Activated CD4-positive, alpha-beta T cell treated with anti-CD3 and anti-CD28 coated beads, Interleukin-2, amount 50 U/mL, for 4 hours (primary cell): ENCODE measurements at regions not wholly inside any gene's neighbourhood (a gene's known extent, or its start where the extent isn't known, plus 50 kb on each side); places are given as distances from the start of the nearest gene placed in this dataset.

Experiments
- DNase-seq, 2 experiments: peaks; one replicate each; pipeline ENCODE4 v3.0.0-alpha.2; 2020

- DNase-seq = no peak
These were observed 174.2 kb upstream of the IER5L start for GRCh38 chr9:129352146-129352865.

- no peak for DNase-seq
These were observed 173.6 kb upstream of the IER5L start for GRCh38 chr9:129351642-129352145.

- no peak for DNase-seq
These were observed 173.1 kb upstream of the IER5L start for GRCh38 chr9:129351058-129351641.

GRCh38 chr9:129350143-129350935, 172.3 kb upstream of the IER5L start:
- DNase-seq = no peak

DNA sequence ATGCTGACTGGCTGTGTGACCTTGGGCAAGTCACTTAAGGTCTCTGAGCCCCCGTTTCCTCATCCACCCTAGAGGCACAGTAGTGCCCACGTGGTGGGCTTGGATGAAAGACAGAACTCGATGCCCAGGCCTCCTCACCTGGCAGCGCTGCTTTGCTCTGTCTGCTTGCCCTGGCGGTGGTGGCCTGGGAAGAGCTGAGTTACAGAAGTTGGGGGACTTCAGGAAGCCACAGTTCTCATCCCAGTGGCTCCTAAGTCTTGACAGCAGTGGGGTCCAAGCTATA, 171.5 kb upstream of the IER5L start:
- DNase-seq = no peak

GRCh38 chr9:129348890-129349664, 171.0 kb upstream of the IER5L start:
- no peak for DNase-seq

GRCh38 chr9:129347316-129348120, 169.5 kb upstream of the IER5L start:
- DNase-seq = no peak

GRCh38 chr9:129346046-129346445, 168.0 kb upstream of the IER5L start:
- no peak for DNase-seq

DNA sequence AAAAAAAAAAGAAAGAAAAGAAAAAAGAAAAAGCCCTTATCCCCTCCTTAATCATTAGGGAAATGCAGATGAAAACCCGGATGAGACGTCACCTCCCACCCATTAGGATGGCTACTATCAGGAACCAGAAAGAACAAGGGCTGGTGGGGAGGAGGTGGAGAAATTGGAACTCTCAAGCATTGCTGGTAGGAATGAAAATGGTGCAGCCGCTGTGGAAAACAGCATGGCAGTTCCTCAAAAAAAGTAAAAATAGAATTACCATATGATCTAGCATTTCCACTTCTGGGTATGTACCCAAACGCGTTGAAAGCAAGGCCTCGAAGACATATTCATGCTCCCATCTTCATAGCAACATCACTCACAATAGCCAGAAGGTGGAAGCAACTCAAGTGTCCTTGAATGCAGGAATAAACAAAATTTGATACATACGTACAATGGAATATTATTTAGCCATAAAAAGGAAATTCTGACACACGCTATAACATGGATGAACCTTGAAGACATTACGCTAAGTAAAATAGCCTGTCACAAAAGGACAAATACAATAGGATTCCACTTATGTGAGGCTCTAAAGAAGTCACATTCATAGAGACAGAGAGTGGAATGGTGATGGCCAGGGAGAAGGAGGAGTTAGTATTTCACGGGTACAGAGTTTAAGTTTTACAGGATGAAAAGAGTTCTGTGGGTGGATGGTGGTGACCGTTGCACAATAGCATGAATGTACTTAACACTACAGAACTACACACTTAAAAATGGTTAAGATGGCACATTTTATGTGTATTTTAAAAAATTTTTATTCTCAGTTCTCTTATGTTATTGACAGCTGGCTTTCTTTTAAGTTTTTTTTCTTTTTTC, 166.8 kb upstream of the IER5L start:
- DNase-seq = no peak

DNA sequence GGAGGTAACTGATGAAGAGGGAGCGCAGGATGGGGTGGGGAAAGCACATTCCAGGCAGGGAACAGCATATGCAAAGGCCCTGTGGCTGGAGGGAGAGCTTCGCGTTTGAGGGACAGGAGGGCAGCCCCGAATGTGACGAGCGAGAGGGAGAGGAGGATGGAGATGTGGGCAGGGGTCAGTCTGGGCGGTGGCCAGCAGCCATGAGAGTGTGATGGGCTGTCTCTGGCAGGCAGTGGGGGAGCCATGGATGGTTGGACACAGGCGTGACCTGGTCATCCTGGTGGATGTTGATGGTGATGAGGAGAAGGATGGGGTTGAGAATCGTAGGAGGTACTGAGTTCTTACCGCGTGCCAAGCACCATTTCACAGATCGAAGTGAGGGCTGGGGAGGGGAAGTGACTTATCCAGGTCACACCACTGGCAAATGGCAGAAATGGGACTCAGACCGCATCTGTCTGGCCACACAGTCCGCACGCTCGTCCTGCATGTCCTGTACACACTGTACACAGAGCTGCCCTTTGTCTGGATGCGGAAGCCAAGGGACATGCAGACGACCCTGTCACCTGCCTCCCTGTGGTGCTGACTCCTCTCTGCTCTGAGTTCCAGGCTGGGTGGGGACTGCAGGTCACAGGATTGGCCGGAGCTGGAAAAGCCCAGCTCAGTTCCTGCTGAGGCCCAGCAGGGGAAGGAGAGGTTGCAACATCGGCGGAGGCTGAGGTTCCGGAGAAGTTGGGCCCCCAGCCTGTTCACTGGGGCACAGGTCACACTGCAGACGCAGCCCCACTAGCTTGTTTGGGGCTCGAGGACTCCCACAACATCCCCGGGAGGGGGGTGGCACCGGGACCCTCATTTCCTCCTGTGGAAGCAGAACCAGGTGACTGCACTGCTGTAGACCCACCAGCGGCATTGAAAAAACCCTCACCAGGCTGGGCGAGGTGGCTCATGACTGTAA, 165.6 kb upstream of the IER5L start:
- DNase-seq = no peak

- DNase-seq = no peak
These were observed 164.7 kb upstream of the IER5L start for GRCh38 chr9:129342591-129343423.

DNA sequence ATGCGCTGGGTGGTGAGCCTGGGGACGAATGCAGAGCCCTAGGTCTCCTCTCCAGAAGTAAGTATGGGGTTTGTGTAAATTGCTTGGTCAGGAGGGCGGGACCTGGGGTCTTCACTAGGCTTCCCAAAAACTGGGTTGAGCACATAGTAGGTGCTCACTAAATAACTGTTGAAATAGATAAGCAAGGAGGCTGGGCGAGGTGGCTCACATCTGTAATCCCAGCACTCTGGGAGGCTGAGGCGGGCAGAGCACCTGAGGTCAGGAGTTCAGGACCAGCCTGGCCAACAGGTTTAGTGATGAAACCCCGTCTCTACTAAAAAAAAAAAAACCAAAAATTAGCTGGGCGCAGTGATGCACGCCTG, 163.9 kb upstream of the IER5L start:
- no peak for DNase-seq

DNA sequence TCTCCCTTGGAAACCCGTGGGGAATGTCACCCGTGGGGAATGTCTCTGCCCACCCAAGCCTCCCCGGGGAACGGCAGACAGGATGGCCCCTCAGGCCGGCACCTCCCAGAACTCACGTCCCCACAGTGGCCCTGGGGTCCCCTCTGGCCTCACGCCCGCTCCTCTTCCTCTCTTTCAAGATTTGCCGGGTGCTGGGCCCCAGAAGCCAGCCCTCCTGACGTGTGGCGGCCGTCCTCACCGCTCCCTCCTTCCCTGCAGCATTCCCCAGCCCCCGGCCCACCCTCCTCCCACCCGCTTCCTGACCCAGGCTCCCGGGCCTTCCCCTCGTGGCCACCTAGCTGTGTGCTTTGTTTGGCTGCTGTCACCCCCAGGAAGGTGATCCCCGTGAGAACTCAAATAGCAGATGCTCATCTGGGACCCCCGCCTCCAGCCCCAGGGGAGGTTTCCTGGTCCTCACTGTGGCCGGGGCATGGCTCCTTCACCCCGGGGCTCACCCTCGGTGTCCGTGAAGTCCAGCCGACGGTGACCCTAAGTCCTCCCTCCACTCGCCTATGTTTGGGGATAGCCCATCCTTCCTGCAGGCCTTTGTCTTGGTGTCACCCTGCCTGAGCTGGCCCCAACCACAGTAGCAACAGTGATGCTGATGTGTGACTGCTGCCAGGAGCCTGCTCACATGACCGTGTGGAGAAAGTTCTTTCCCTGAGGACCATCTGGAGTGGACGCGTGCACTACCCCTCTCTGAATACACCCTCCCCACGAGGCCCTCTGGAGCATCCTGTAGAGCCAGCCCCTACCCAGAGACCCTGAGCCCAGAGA, 163.3 kb upstream of the IER5L start:
- DNase-seq = no peak

- DNase-seq = no peak
These were observed 162.5 kb upstream of the IER5L start for GRCh38 chr9:129340427-129341170.

GRCh38 chr9:129339539-129340157, 161.6 kb upstream of the IER5L start:
- DNase-seq = no peak

DNA sequence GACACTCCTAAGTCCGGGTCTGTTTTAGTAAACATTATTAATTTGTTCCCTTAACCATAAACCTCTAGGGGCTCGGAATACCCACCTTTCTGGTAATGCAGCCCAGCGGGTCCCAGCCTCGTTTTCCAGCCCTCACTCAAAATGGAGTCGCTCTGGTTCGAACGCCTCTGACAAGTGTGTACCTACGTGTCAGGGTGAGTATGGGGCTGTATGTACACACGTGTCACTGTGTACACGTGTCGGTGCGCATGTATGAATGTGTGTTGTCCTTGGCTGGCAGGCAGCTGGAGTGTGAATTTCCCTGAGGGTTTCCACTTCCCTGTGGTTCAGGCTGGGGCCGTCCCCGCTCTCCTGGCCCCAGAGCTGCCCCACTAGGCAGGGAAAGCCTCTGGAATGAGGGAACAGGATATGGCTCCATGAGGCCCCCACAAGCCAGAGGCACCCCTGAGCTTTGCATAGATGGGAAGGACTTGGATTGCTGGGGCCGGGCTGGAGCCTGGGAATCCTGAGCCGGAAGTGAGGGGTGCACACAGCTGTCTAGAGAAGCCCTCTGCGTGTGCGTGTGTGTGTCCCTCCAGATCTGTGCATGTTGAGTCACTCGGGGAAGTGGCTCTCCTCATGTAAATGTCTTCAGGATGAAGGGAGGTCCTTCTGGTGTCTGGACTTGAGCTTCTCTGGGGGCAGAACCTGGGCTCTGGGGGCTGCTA, 160.8 kb upstream of the IER5L start:
- no peak for DNase-seq
